ENCODE measurements at regions not wholly inside any gene's neighbourhood (a gene's known extent, or its start where the extent isn't known, plus 50 kb on each side); places are given as distances from the start of the nearest gene placed in this dataset.

- TF ChIP-seq CTCF (conservative IDR thresholded peaks at IDR 0.05; ENCODE audit: low read length): no peak
- no peak overlapping the region for H3K4me3 ChIP-seq (ENCODE audit: low read length)
- no peak for DNase-seq (ENCODE audit: low read depth)
Measured at GRCh38 chr2:181745796-181746540, 65.7 kb upstream of the NEUROD1 start.

- no peak for DNase-seq (ENCODE audit: low read depth)
- H3K4me3 ChIP-seq (ENCODE audit: low read length): no peak overlapping the region
- TF ChIP-seq CTCF (conservative IDR thresholded peaks at IDR 0.05; ENCODE audit: low read length): no peak
Measured at GRCh38 chr2:181746844-181747243, 66.5 kb upstream of the NEUROD1 start.

GRCh38 chr2:181750305-181750704 lies 70.0 kb upstream of the NEUROD1 start:
- TF ChIP-seq CTCF (conservative IDR thresholded peaks at IDR 0.05; ENCODE audit: low read length): no peak
- H3K4me3 ChIP-seq (ENCODE audit: low read length): no peak overlapping the region
- DNase-seq (ENCODE audit: low read depth): no peak

GRCh38 chr2:181751266-181752030 lies 71.1 kb upstream of the NEUROD1 start:
- H3K4me3 ChIP-seq (ENCODE audit: low read length): no peak overlapping the region
- no peak for TF ChIP-seq CTCF (conservative IDR thresholded peaks at IDR 0.05; ENCODE audit: low read length)
- DNase-seq (ENCODE audit: low read depth): no peak

- no peak overlapping the region for H3K4me3 ChIP-seq (ENCODE audit: low read length)
- no peak for DNase-seq (ENCODE audit: low read depth)
- TF ChIP-seq CTCF (conservative IDR thresholded peaks at IDR 0.05; ENCODE audit: low read length): no peak
Measured at GRCh38 chr2:181752301-181752700, 72.0 kb upstream of the NEUROD1 start.

- no peak for TF ChIP-seq CTCF (conservative IDR thresholded peaks at IDR 0.05; ENCODE audit: low read length)
Measured at GRCh38 chr2:181753686-181754085, 73.4 kb upstream of the NEUROD1 start.

GRCh38 chr2:181754105-181754504 lies 73.8 kb upstream of the NEUROD1 start:
- TF ChIP-seq CTCF (conservative IDR thresholded peaks at IDR 0.05; ENCODE audit: low read length): no peak
- DNase-seq (ENCODE audit: low read depth): no peak
- no peak overlapping the region for H3K4me3 ChIP-seq (ENCODE audit: low read length)

More at GRCh38 chr2:181753686-181754085, 73.4 kb upstream of the NEUROD1 start:
- DNase-seq (ENCODE audit: low read depth): no peak
- H3K4me3 ChIP-seq (ENCODE audit: low read length): no peak overlapping the region

All from AG10803 (cell line).